ENCODE measurements at regions not wholly inside any gene's neighbourhood (a gene's known extent, or its start where the extent isn't known, plus 50 kb on each side); places are given as distances from the start of the nearest gene placed in this dataset.

- TF ChIP-seq, protein P1, sequence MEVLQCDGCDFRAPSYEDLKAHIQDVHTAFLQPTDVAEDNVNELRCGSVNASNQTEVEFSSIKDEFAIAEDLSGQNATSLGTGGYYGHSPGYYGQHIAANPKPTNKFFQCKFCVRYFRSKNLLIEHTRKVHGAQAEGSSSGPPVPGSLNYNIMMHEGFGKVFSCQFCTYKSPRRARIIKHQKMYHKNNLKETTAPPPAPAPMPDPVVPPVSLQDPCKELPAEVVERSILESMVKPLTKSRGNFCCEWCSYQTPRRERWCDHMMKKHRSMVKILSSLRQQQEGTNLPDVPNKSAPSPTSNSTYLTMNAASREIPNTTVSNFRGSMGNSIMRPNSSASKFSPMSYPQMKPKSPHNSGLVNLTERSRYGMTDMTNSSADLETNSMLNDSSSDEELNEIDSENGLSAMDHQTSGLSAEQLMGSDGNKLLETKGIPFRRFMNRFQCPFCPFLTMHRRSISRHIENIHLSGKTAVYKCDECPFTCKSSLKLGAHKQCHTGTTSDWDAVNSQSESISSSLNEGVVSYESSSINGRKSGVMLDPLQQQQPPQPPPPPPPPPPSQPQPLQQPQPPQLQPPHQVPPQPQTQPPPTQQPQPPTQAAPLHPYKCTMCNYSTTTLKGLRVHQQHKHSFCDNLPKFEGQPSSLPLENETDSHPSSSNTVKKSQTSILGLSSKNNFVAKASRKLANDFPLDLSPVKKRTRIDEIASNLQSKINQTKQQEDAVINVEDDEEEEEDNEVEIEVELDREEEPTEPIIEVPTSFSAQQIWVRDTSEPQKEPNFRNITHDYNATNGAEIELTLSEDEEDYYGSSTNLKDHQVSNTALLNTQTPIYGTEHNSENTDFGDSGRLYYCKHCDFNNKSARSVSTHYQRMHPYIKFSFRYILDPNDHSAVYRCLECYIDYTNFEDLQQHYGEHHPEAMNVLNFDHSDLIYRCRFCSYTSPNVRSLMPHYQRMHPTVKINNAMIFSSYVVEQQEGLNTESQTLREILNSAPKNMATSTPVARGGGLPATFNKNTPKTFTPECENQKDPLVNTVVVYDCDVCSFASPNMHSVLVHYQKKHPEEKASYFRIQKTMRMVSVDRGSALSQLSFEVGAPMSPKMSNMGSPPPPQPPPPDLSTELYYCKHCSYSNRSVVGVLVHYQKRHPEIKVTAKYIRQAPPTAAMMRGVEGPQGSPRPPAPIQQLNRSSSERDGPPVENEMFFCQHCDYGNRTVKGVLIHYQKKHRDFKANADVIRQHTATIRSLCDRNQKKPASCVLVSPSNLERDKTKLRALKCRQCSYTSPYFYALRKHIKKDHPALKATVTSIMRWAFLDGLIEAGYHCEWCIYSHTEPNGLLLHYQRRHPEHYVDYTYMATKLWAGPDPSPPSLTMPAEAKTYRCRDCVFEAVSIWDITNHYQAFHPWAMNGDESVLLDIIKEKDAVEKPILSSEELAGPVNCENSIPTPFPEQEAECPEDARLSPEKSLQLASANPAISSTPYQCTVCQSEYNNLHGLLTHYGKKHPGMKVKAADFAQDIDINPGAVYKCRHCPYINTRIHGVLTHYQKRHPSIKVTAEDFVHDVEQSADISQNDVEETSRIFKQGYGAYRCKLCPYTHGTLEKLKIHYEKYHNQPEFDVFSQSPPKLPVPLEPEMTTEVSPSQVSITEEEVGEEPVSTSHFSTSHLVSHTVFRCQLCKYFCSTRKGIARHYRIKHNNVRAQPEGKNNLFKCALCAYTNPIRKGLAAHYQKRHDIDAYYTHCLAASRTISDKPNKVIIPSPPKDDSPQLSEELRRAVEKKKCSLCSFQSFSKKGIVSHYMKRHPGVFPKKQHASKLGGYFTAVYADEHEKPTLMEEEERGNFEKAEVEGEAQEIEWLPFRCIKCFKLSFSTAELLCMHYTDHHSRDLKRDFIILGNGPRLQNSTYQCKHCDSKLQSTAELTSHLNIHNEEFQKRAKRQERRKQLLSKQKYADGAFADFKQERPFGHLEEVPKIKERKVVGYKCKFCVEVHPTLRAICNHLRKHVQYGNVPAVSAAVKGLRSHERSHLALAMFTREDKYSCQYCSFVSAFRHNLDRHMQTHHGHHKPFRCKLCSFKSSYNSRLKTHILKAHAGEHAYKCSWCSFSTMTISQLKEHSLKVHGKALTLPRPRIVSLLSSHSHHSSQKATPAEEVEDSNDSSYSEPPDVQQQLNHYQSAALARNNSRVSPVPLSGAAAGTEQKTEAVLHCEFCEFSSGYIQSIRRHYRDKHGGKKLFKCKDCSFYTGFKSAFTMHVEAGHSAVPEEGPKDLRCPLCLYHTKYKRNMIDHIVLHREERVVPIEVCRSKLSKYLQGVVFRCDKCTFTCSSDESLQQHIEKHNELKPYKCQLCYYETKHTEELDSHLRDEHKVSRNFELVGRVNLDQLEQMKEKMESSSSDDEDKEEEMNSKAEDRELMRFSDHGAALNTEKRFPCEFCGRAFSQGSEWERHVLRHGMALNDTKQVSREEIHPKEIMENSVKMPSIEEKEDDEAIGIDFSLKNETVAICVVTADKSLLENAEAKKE (CRISPR knock-in tag; IDR thresholded peaks at IDR 0.05), result no peak
- TF ChIP-seq ZNF114 (CRISPR knock-in tag; IDR thresholded peaks at IDR 0.05) (no peak), JUNB (IDR thresholded peaks at IDR 0.05; ENCODE audit: unreplicated experiment) (no peak), EZH2phosphoT487 (IDR thresholded peaks at IDR 0.05; ENCODE audit: unreplicated experiment) (no peak)
- TF ChIP-seq, protein P2, sequence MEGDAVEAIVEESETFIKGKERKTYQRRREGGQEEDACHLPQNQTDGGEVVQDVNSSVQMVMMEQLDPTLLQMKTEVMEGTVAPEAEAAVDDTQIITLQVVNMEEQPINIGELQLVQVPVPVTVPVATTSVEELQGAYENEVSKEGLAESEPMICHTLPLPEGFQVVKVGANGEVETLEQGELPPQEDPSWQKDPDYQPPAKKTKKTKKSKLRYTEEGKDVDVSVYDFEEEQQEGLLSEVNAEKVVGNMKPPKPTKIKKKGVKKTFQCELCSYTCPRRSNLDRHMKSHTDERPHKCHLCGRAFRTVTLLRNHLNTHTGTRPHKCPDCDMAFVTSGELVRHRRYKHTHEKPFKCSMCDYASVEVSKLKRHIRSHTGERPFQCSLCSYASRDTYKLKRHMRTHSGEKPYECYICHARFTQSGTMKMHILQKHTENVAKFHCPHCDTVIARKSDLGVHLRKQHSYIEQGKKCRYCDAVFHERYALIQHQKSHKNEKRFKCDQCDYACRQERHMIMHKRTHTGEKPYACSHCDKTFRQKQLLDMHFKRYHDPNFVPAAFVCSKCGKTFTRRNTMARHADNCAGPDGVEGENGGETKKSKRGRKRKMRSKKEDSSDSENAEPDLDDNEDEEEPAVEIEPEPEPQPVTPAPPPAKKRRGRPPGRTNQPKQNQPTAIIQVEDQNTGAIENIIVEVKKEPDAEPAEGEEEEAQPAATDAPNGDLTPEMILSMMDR (conservative IDR thresholded peaks at IDR 0.05; ENCODE audit: low read depth in 2 of 2), result no peak
Measured at GRCh38 chr4:175542786-175543185, 269.3 kb downstream of the GPM6A start (continued).

- Histone ChIP-seq H3K27ac (ENCODE audit: low read depth) (no peak overlapping the region), H3K79me2 (replicated peaks; ENCODE audit: insufficient read depth) (no peaks in the 10 kb centered on the region), H3K9me2 (ENCODE audit: insufficient read depth) (no peaks in the 10 kb centered on the region), H3K27me3 (ENCODE audit: insufficient read depth) (no peaks in the 10 kb centered on the region), H2AFZ (0 out of 2 replicates have a peak overlapping the region, but pooled peaks have one; percentile 9), H3K4me2 (peak overlapping the region; percentile 34), H3K4me1 (ENCODE audit: insufficient read depth) (peaks cover 14% of the 10 kb centered on the region), H3K4me3 (no peak overlapping the region), H3F3A (replicated peaks; ENCODE audit: low read depth) (no peaks in the 10 kb centered on the region), H3K36me3 (ENCODE audit: insufficient read depth) (no peaks in the 10 kb centered on the region), H4K20me1 (replicated peaks; ENCODE audit: insufficient read depth) (no peaks in the 10 kb centered on the region)
- peaks cover 19% of the 10 kb centered on the region for H3K4me1 Mint-ChIP-seq
- H3K27ac Mint-ChIP-seq, result peak overlapping the region; percentile 69; the same call in 1 of the 2 replicates
- H3K36me3 Mint-ChIP-seq (ENCODE audit: low read depth), result no peaks in the 10 kb centered on the region
- ATAC-seq (no peak), DNase-seq (ENCODE audit: low spot score) (no peak)
- no peaks in the 10 kb centered on the region for H3K9me3 Mint-ChIP-seq
- no peak overlapping the region for H3K4me3 Mint-ChIP-seq
- H3K27me3 Mint-ChIP-seq (ENCODE audit: insufficient read depth, low read depth, poor library complexity), result peaks cover 2% of the 10 kb centered on the region
- TF ChIP-seq STAT1 (IDR thresholded peaks at IDR 0.05; ENCODE audit: unreplicated experiment), result no peak
- TF ChIP-seq, protein P2 (conservative IDR thresholded peaks at IDR 0.05; ENCODE audit: low read depth in 2 of 2), result no peak
- TF ChIP-seq EZH2 (IDR thresholded peaks at IDR 0.05; ENCODE audit: low read depth, unreplicated experiment), result no peak
Measured at GRCh38 chr4:175559126-175559525, 252.9 kb downstream of the GPM6A start.

Measured in GM23338 (cell line).